AG10803 (cell line): ENCODE measurements at regions not wholly inside any gene's neighbourhood (a gene's known extent, or its start where the extent isn't known, plus 50 kb on each side); places are given as distances from the start of the nearest gene placed in this dataset.
"Not testable (repeated sequence)": the region's sequence is repeated elsewhere in the genome, so short reads cannot be mapped to it uniquely, and the experiment has no call there.

Experiments
- DNase-seq: peaks from one replicate; pipeline ENCODE4 v3.0.0; 2010; ENCODE audit warnings: low read depth
- H3K4me3 ChIP-seq: 2 replicates; pipeline ENCODE4 v1.5.1; 2011; ENCODE audit warnings: mild to moderate bottlenecking, low read length, control low read depth
- CTCF ChIP-seq: conservative IDR thresholded peaks from 2 replicates; pipeline ENCODE4 v1.5.1; 2011; ENCODE audit warnings: mild to moderate bottlenecking, low read length, control low read depth, inconsistent platforms

- no peak for DNase-seq
- H3K4me3 ChIP-seq, result no peak overlapping the region
- TF ChIP-seq CTCF, result no peak
Measured at GRCh38 chr5:110872200-110872599, 133.4 kb downstream of the SLC25A46 start.

- no peak for TF ChIP-seq CTCF
- DNase-seq, result no peak
- no peak overlapping the region for H3K4me3 ChIP-seq
Measured at GRCh38 chr5:110872963-110873362, 134.2 kb downstream of the SLC25A46 start.

GRCh38 chr5:110873773-110874437, 135.1 kb downstream of the SLC25A46 start:
- no peak for TF ChIP-seq CTCF
- no peak for DNase-seq
- no peak overlapping the region for H3K4me3 ChIP-seq

GRCh38 chr5:110875115-110875514, 136.3 kb downstream of the SLC25A46 start:
- H3K4me3 ChIP-seq, DNase-seq: not testable (repeated sequence)

GRCh38 chr5:110878115-110878514, 139.3 kb downstream of the SLC25A46 start:
- DNase-seq, result no peak
- no peak for TF ChIP-seq CTCF
- no peak overlapping the region for H3K4me3 ChIP-seq

- H3K4me3 ChIP-seq, result no peak overlapping the region
- TF ChIP-seq CTCF, result no peak
- no peak for DNase-seq
Measured at GRCh38 chr5:110879675-110880074, 140.9 kb downstream of the SLC25A46 start.

GRCh38 chr5:110880413-110880812, 141.6 kb downstream of the SLC25A46 start:
- no peak overlapping the region for H3K4me3 ChIP-seq
- DNase-seq, result peak; percentile 11
- TF ChIP-seq CTCF, result no peak

GRCh38 chr5:110884005-110884404, 145.2 kb downstream of the SLC25A46 start:
- DNase-seq, result no peak
- H3K4me3 ChIP-seq, result no peak overlapping the region
- TF ChIP-seq CTCF, result no peak

GRCh38 chr5:110887170-110887569, 148.4 kb downstream of the SLC25A46 start:
- not testable (repeated sequence) for H3K4me3 ChIP-seq, DNase-seq

- not testable (repeated sequence) for DNase-seq, H3K4me3 ChIP-seq
Measured at GRCh38 chr5:110893854-110894483, 155.2 kb downstream of the SLC25A46 start.
